B cell (primary cell): ENCODE measurements at regions not wholly inside any gene's neighbourhood (a gene's known extent, or its start where the extent isn't known, plus 50 kb on each side); places are given as distances from the start of the nearest gene placed in this dataset.

ENCODE experiments used
- ATAC-seq: fragments of 200-7000 bp; cut with Tn5 transposase; one replicate; pipeline ENCODE4 v1.10.0; 2021; ENCODE audit warnings: low read depth, mild to moderate bottlenecking, moderate number of reproducible peaks, moderate library complexity
- CTCF ChIA-PET: fragments of 350-600 bp; sonication (Branson Sonifier 250); formaldehyde crosslinking; loops from one replicate; lab custom pipeline; 2021; ENCODE audit warnings: antibody characterized with exemption, inconsistent platforms; lab: Charles Lee
- POLR2A ChIA-PET: fragments of 350-600 bp; sonication (Branson Sonifier 250); formaldehyde crosslinking; loops from one replicate; lab custom pipeline; 2021; ENCODE audit warnings: antibody characterized with exemption; lab: Charles Lee
- DNase-seq: peaks from one replicate; pipeline ENCODE4 v3.0.0; 2013
- H2AFZ ChIP-seq: 2 replicates; pipeline ENCODE4 v1.6.1; 2012; ENCODE audit warnings: mild to moderate bottlenecking, low read depth, low read length; ENCODE audit not compliant: insufficient read depth, poor library complexity, severe bottlenecking
- H3K27ac ChIP-seq, 2 donors: 1 replicate in 1 of 2; 2 replicates in 1 of 2; pipeline ENCODE4 v1.5.1; 2012 to 2013; ENCODE audit warnings: low read length in 2 of 2, mild to moderate bottlenecking in 2 of 2, moderate library complexity in 1 of 2
- H3K27me3 ChIP-seq, 4 experiments: fragments of 200-600 bp in 1 of 4; sonication (generic) in 1 of 4; replicated peaks in 1 of 4; 1 replicate in 2 of 4; 2 replicates in 2 of 4; pipeline versions ENCODE4 v1.6.1 to v1.7.0; 2013 to 2016; ENCODE audit warnings: low read length in 3 of 4, mild to moderate bottlenecking in 2 of 4, mixed read lengths in 1 of 4, moderate library complexity in 1 of 4; ENCODE audit not compliant: insufficient read depth in 4 of 4, control insufficient read depth in 3 of 4; ENCODE audit errors: control extremely low read depth in 1 of 4
- H3K36me3 ChIP-seq, 2 experiments: replicated peaks in 1 of 2; 1 replicate in 1 of 2; 2 replicates in 1 of 2; pipeline versions ENCODE4 v1.6.1 to v1.7.1; 2013; ENCODE audit warnings: low read length in 1 of 2; ENCODE audit not compliant: insufficient read depth in 2 of 2, control insufficient read depth in 1 of 2; ENCODE audit errors: control extremely low read depth in 1 of 2, extremely low read depth in 1 of 2
- H3K4me1 ChIP-seq, 2 donors: fragments of 200-600 bp in 1 of 2; sonication (generic) in 1 of 2; 1 replicate in 1 of 2; 2 replicates in 1 of 2; pipeline versions ENCODE4 v1.5.1 to v1.6.1; 2013 to 2017; ENCODE audit warnings: low read length in 2 of 2; ENCODE audit not compliant: control insufficient read depth in 2 of 2, insufficient read depth in 2 of 2
- H3K4me2 ChIP-seq: replicated peaks from 2 replicates; pipeline ENCODE3; 2012; ENCODE audit warnings: mild to moderate bottlenecking, low read depth, low read length; ENCODE audit not compliant: poor library complexity, severe bottlenecking
- H3K4me3 ChIP-seq, 5 experiments: fragments of 200-600 bp in 1 of 5; sonication (generic) in 1 of 5; 1 replicate in 3 of 5; 2 replicates in 2 of 5; pipeline versions ENCODE4 v1.5.1 to v1.7.0; 2011 to 2016; ENCODE audit warnings: low read length in 4 of 5, mild to moderate bottlenecking in 4 of 5, low read depth in 2 of 5, control low read depth in 1 of 5, moderate library complexity in 1 of 5; ENCODE audit not compliant: insufficient read depth in 1 of 5; ENCODE audit errors: control extremely low read depth in 1 of 5, extremely low read depth in 1 of 5
- H3K79me2 ChIP-seq: fragments of 200-600 bp; sonication (generic); one replicate; pipeline ENCODE4 v1.6.0; 2016; ENCODE audit warnings: low read length; ENCODE audit not compliant: control insufficient read depth, insufficient read depth
- H3K9ac ChIP-seq: fragments of 200-600 bp; sonication (generic); 2 replicates; pipeline ENCODE4 v1.6.1; 2017; ENCODE audit warnings: mild to moderate bottlenecking, low read length, moderate library complexity
- H3K9me3 ChIP-seq, 3 donors: one replicate each; pipeline versions ENCODE4 v1.6.1 to v1.7.1; 2013; ENCODE audit warnings: low read length in 2 of 3; ENCODE audit not compliant: control insufficient read depth in 2 of 3, insufficient read depth in 1 of 3; ENCODE audit errors: control extremely low read depth in 1 of 3
- H4K20me1 ChIP-seq: 2 replicates; pipeline ENCODE4 v1.6.0; 2012; ENCODE audit warnings: mild to moderate bottlenecking, low read length; ENCODE audit not compliant: insufficient read depth, control insufficient read depth, poor library complexity, severe bottlenecking
- H3K27ac Mint-ChIP-seq: one replicate; pipeline ENCODE4 v1.8.0; 2021; ENCODE audit warnings: mixed read lengths
- H3K27me3 Mint-ChIP-seq: one replicate; pipeline ENCODE4 v1.8.0; 2021; ENCODE audit warnings: mixed read lengths
- H3K4me1 Mint-ChIP-seq: one replicate; pipeline ENCODE4 v1.8.0; 2021; ENCODE audit warnings: mixed read lengths
- H3K4me3 Mint-ChIP-seq: one replicate; pipeline ENCODE4 v1.8.0; 2021; ENCODE audit warnings: mixed read lengths
- H3K9me3 Mint-ChIP-seq: one replicate; pipeline ENCODE4 v1.8.0; 2022; ENCODE audit warnings: mixed read lengths; ENCODE audit not compliant: insufficient read depth
- CTCF ChIP-seq: fragments of 200-600 bp; IDR thresholded peaks from one replicate; pipeline ENCODE4 v1.8.0; 2022; ENCODE audit warnings: antibody characterized with exemption, mild to moderate bottlenecking
- EZH2 ChIP-seq: IDR thresholded peaks from 2 replicates; pipeline ENCODE4 v1.6.1; 2012; ENCODE audit warnings: borderline replicate concordance, low read depth, mild to moderate bottlenecking, moderate library complexity, low read length; ENCODE audit not compliant: insufficient read depth, poor library complexity, severe bottlenecking
- WGBS: methylation state at CpG from one replicate; pipeline ENCODE4 v1.1.5; 2013; ENCODE audit warnings: missing lambda C conversion rate; ENCODE audit not compliant: insufficient coverage; 5-methylcytosine and 5-hydroxymethylcytosine counted together
- intact Hi-C: fragments of 100-400 bp; cut with micrococcal nuclease; formaldehyde crosslinking; loops from one replicate; pipeline ENCODE4 v1.10.0; 2022

GRCh38 chr10:83375274-83375673, 764.0 kb upstream of the GHITM start:
- Histone ChIP-seq H2AFZ (no peak overlapping the region), H3K4me1 (no peaks in the 10 kb centered on the region), H3K27me3 (no peaks in the 10 kb centered on the region), H3K9ac (no peak overlapping the region), H3K36me3 (no peaks in the 10 kb centered on the region), H3K27ac (no peak overlapping the region), H3K79me2 (no peaks in the 10 kb centered on the region), H4K20me1 (no peaks in the 10 kb centered on the region), H3K9me3 (no peaks in the 10 kb centered on the region), H3K4me3 (no peak overlapping the region), H3K4me2 (no peak overlapping the region)
- no peak overlapping the region for H3K27ac Mint-ChIP-seq
- TF ChIP-seq EZH2 (no peak), CTCF (no peak)
- intact Hi-C loops = no loop called here
- CTCF ChIA-PET = no interaction called here
- no peak for DNase-seq
- no peaks in the 10 kb centered on the region for H3K27me3 Mint-ChIP-seq
- WGBS = 33% methylated on average over 1 of the region's 2 CpGs
- H3K4me3 Mint-ChIP-seq = no peak overlapping the region
- POLR2A ChIA-PET = no interaction called here
- H3K9me3 Mint-ChIP-seq = peaks cover 12% of the 10 kb centered on the region
- no peaks in the 10 kb centered on the region for H3K4me1 Mint-ChIP-seq
- no peak for ATAC-seq

GRCh38 chr10:83397806-83398205, 741.5 kb upstream of the GHITM start:
- ChIA-PET CTCF (no interaction called here), POLR2A (no interaction called here)
- Histone ChIP-seq H4K20me1 (no peaks in the 10 kb centered on the region), H3K27ac (no peak overlapping the region), H3K27me3 (no peaks in the 10 kb centered on the region), H3K4me1 (no peaks in the 10 kb centered on the region), H2AFZ (no peak overlapping the region), H3K79me2 (no peaks in the 10 kb centered on the region), H3K36me3 (no peaks in the 10 kb centered on the region), H3K4me3 (no peak overlapping the region), H3K4me2 (no peak overlapping the region), H3K9ac (no peak overlapping the region), H3K9me3 (no peaks in the 10 kb centered on the region)
- intact Hi-C loops = no loop called here
- DNase-seq = no peak
- H3K27ac Mint-ChIP-seq = no peak overlapping the region
- no peak for ATAC-seq
- H3K27me3 Mint-ChIP-seq = no peaks in the 10 kb centered on the region
- H3K4me1 Mint-ChIP-seq = no peaks in the 10 kb centered on the region
- H3K4me3 Mint-ChIP-seq = no peak overlapping the region
- WGBS = no CpG with 5 or more reads among the region's 1 CpG
- no peaks in the 10 kb centered on the region for H3K9me3 Mint-ChIP-seq
- TF ChIP-seq EZH2 (no peak), CTCF (no peak)
